ENCODE measurements at regions not wholly inside any gene's neighbourhood (a gene's known extent, or its start where the extent isn't known, plus 50 kb on each side); places are given as distances from the start of the nearest gene placed in this dataset.

DNA sequence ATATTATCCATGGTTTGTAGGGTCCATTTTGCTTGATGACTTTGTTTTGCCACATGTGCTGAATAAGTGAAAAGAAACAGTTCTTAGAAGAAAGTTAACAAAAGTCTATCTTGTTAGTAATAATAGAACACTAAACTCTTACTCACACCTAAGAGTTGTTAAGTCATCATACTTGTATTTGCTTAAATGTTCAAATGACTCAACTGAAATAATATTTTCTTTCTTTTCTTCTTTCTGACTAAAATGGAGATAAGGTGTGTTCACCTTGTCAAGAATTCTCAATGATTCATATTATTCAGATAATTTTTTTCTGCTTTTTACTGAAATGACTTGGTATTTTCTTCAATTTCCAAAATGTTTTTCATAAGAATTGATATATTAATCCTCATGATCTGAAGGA is 327.2 kb downstream of the HTR1B start:
- peaks cover 6% of the 10 kb centered on the region for H3K9me3 ChIP-seq (ENCODE audit: low read depth, low read length, poor library complexity, severe bottlenecking)
- TF ChIP-seq, protein P1, sequence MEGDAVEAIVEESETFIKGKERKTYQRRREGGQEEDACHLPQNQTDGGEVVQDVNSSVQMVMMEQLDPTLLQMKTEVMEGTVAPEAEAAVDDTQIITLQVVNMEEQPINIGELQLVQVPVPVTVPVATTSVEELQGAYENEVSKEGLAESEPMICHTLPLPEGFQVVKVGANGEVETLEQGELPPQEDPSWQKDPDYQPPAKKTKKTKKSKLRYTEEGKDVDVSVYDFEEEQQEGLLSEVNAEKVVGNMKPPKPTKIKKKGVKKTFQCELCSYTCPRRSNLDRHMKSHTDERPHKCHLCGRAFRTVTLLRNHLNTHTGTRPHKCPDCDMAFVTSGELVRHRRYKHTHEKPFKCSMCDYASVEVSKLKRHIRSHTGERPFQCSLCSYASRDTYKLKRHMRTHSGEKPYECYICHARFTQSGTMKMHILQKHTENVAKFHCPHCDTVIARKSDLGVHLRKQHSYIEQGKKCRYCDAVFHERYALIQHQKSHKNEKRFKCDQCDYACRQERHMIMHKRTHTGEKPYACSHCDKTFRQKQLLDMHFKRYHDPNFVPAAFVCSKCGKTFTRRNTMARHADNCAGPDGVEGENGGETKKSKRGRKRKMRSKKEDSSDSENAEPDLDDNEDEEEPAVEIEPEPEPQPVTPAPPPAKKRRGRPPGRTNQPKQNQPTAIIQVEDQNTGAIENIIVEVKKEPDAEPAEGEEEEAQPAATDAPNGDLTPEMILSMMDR (conservative IDR thresholded peaks at IDR 0.05; ENCODE audit: low read depth, low read length), result no peak
- TF ChIP-seq EZH2 (IDR thresholded peaks at IDR 0.05; ENCODE audit: borderline replicate concordance, low read depth, low read length, poor library complexity, severe bottlenecking), result no peak
- H3K36me3 ChIP-seq (ENCODE audit: insufficient read depth, low read length, poor library complexity, severe bottlenecking), result no peaks in the 10 kb centered on the region
- DNase-seq (ENCODE audit: low spot score), result no peak
- H3K4me1 ChIP-seq (ENCODE audit: insufficient read depth, low read length, poor library complexity, severe bottlenecking), result no peaks in the 10 kb centered on the region
- H3K27ac ChIP-seq (ENCODE audit: low read depth, low read length, poor library complexity, severe bottlenecking), result no peak overlapping the region
- no peak overlapping the region for H3K4me3 ChIP-seq (ENCODE audit: low read depth, low read length, poor library complexity, severe bottlenecking)
- ChIA-PET CTCF (no interaction called here), POLR2A (ENCODE audit: low non-redundant PET) (no interaction called here)
- H3K27me3 ChIP-seq (replicated peaks; ENCODE audit: insufficient read depth, low read depth, low read length, poor library complexity), result no peaks in the 10 kb centered on the region
- intact Hi-C loops (cut with micrococcal nuclease; ENCODE audit: unreplicated experiment), result no loop called here
- no TSS peak for BruUV-seq (replicated peaks)

DNA sequence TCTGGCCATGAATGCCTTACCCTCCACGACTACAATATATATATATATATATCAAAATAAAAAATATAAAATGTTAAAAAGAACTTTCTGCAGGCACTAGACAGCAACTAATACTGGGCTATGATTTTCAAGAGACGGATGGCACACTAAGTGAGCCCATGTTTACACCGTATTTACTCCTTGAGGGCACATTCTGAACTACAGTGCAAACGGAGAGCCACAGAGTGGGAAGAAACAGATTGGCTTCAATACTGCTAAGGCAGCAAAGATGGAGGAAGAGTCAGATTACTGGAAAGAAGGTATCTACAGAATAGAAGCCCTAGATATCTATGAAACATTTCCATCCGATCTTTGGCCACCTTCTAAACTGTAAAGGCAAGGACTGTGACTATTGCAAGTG is 330.3 kb downstream of the HTR1B start:
- Histone ChIP-seq H3K27ac (ENCODE audit: low read depth, low read length, poor library complexity, severe bottlenecking) (no peak overlapping the region), H3K36me3 (ENCODE audit: insufficient read depth, low read length, poor library complexity, severe bottlenecking) (no peaks in the 10 kb centered on the region), H3K4me3 (ENCODE audit: low read depth, low read length, poor library complexity, severe bottlenecking) (no peak overlapping the region), H3K4me1 (ENCODE audit: insufficient read depth, low read length, poor library complexity, severe bottlenecking) (no peaks in the 10 kb centered on the region), H3K27me3 (replicated peaks; ENCODE audit: insufficient read depth, low read depth, low read length, poor library complexity) (no peaks in the 10 kb centered on the region), H3K9me3 (ENCODE audit: low read depth, low read length, poor library complexity, severe bottlenecking) (peaks cover 14% of the 10 kb centered on the region)
- intact Hi-C loops (cut with micrococcal nuclease; ENCODE audit: unreplicated experiment), result no loop called here
- no peak for DNase-seq (ENCODE audit: low spot score)
- BruUV-seq (replicated peaks), result no TSS peak
- TF ChIP-seq, protein P1 (conservative IDR thresholded peaks at IDR 0.05; ENCODE audit: low read depth, low read length), result no peak
- no peak for TF ChIP-seq EZH2 (IDR thresholded peaks at IDR 0.05; ENCODE audit: borderline replicate concordance, low read depth, low read length, poor library complexity, severe bottlenecking)
- CTCF ChIA-PET, result no interaction called here
- POLR2A ChIA-PET (ENCODE audit: low non-redundant PET), result no interaction called here

- H3K4me3 ChIP-seq (ENCODE audit: low read depth, low read length, poor library complexity, severe bottlenecking), result no peak overlapping the region
- no TSS peak for BruUV-seq (replicated peaks)
- TF ChIP-seq, protein P1 (conservative IDR thresholded peaks at IDR 0.05; ENCODE audit: low read depth, low read length), result no peak
- no peak for TF ChIP-seq EZH2 (IDR thresholded peaks at IDR 0.05; ENCODE audit: borderline replicate concordance, low read depth, low read length, poor library complexity, severe bottlenecking)
- CTCF ChIA-PET, result no interaction called here
- H3K27ac ChIP-seq (ENCODE audit: low read depth, low read length, poor library complexity, severe bottlenecking), result no peak overlapping the region
- no peak for DNase-seq (ENCODE audit: low spot score)
- H3K27me3 ChIP-seq (replicated peaks; ENCODE audit: insufficient read depth, low read depth, low read length, poor library complexity), result no peaks in the 10 kb centered on the region
- peaks cover 14% of the 10 kb centered on the region for H3K9me3 ChIP-seq (ENCODE audit: low read depth, low read length, poor library complexity, severe bottlenecking)
- intact Hi-C loops (cut with micrococcal nuclease; ENCODE audit: unreplicated experiment), result no loop called here
- POLR2A ChIA-PET (ENCODE audit: low non-redundant PET), result no interaction called here
- H3K36me3 ChIP-seq (ENCODE audit: insufficient read depth, low read length, poor library complexity, severe bottlenecking), result no peaks in the 10 kb centered on the region
- H3K4me1 ChIP-seq (ENCODE audit: insufficient read depth, low read length, poor library complexity, severe bottlenecking), result no peaks in the 10 kb centered on the region
These were observed 331.9 kb downstream of the HTR1B start for GRCh38 chr6:77131426-77131825.

Data from A673 (cell line).